Panc1 (cell line): ENCODE measurements at regions not wholly inside any gene's neighbourhood (a gene's known extent, or its start where the extent isn't known, plus 50 kb on each side); places are given as distances from the start of the nearest gene placed in this dataset.

Experiments used
- CTCF ChIP-seq: fragments of 450-650 bp; IDR thresholded peaks from 2 replicates; pipeline ENCODE4 v1.5.1; 2017; ENCODE audit warnings: mild to moderate bottlenecking
- POLR2AphosphoS5 ChIP-seq: IDR thresholded peaks from 2 replicates; pipeline ENCODE4 v1.6.1; 2012; ENCODE audit warnings: mild to moderate bottlenecking, low read depth, low read length, moderate library complexity

GRCh38 chr2:195051401-195051800, 605.6 kb upstream of the SLC39A10 start:
- no peak for TF ChIP-seq CTCF
- no peak for TF ChIP-seq POLR2AphosphoS5
